ENCODE measurements at regions not wholly inside any gene's neighbourhood (a gene's known extent, or its start where the extent isn't known, plus 50 kb on each side); places are given as distances from the start of the nearest gene placed in this dataset.

DNA sequence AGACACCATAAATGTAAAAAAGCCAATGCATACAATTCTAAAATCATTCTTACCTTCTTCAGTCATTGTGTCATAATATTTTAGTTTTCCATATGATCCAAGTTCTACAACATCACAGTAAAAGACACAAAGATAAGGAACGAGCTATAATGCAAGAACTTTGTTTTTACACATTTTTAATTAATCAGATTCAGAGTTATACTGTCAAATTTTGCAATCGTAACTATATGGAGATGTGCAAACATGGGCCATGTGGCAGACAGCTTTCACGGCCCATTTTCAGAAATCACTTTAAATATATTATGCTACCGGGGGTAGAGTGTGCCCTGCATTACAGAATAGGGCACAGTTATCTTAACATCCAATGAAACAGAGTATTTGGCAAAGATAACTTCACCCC, 188.4 kb downstream of the ACER2 start:
- CTCF ChIA-PET (ENCODE audit: unreplicated experiment): no interaction called here
- TF ChIP-seq CTCF (conservative IDR thresholded peaks at IDR 0.05; ENCODE audit: low read length) (no peak), EZH2phosphoT487 (IDR thresholded peaks at IDR 0.05; ENCODE audit: borderline replicate concordance, low read depth, low read length) (no peak)
- intact Hi-C loops (cut with micrococcal nuclease; ENCODE audit: unreplicated experiment): no loop called here
- Histone ChIP-seq H3K4me3 (ENCODE audit: low read depth, low read length, poor library complexity, severe bottlenecking) (no peak overlapping the region), H2AFZ (ENCODE audit: low read length) (no peak overlapping the region), H3K9me2 (ENCODE audit: insufficient read depth, low read length) (no peaks in the 10 kb centered on the region), H3K27ac (ENCODE audit: low read depth, low read length, poor library complexity, severe bottlenecking) (no peak overlapping the region), H3K36me3 (ENCODE audit: insufficient read depth, low read length) (no peaks in the 10 kb centered on the region), H4K20me1 (ENCODE audit: insufficient read depth, low read length) (no peaks in the 10 kb centered on the region), H3K9me3 (ENCODE audit: low read length) (no peaks in the 10 kb centered on the region), H3K79me2 (ENCODE audit: insufficient read depth, low read depth, low read length) (no peaks in the 10 kb centered on the region), H3K4me1 (ENCODE audit: insufficient read depth, low read length, poor library complexity, severe bottlenecking) (no peaks in the 10 kb centered on the region), H3K4me2 (ENCODE audit: low read length) (no peak overlapping the region)
- no peak for DNase-seq (ENCODE audit: low spot score)
- POLR2A ChIA-PET: interaction anchor here (1.1 kb wide), 1 partner anchor 11 kb away, joined by 3 read pairs; no protein-coding TSS in a partner anchor
- no TSS peak for BruUV-seq (replicated peaks)

DNA sequence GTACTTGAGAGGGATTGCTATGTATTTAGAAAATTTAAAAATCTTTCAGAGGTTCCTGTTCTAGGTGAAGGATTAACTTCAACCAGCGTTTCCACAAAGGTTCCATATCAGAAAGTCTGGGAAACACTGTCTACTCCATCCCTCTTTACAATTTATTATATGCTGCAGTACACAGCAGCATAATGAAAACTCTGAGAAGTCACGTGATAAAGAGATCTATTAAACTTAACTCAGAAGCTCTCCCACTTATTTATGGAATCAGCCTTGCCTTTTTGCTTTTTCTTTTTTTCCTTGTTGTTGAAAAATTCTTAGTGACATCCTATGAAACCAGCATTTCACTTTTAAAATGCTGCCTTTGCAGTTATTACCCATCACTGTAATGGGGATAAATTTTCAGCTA, 186.2 kb downstream of the ACER2 start:
- Histone ChIP-seq H3K27ac (ENCODE audit: low read depth, low read length, poor library complexity, severe bottlenecking) (no peak overlapping the region), H3K4me3 (ENCODE audit: low read depth, low read length, poor library complexity, severe bottlenecking) (no peak overlapping the region), H4K20me1 (ENCODE audit: insufficient read depth, low read length) (no peaks in the 10 kb centered on the region), H3K79me2 (ENCODE audit: insufficient read depth, low read depth, low read length) (no peaks in the 10 kb centered on the region), H3K36me3 (ENCODE audit: insufficient read depth, low read length) (no peaks in the 10 kb centered on the region), H3K9me3 (ENCODE audit: low read length) (no peaks in the 10 kb centered on the region), H3K4me2 (ENCODE audit: low read length) (no peak overlapping the region), H3K4me1 (ENCODE audit: insufficient read depth, low read length, poor library complexity, severe bottlenecking) (no peaks in the 10 kb centered on the region), H3K9me2 (ENCODE audit: insufficient read depth, low read length) (no peaks in the 10 kb centered on the region), H2AFZ (ENCODE audit: low read length) (no peak overlapping the region)
- ChIA-PET CTCF (ENCODE audit: unreplicated experiment) (no interaction called here), POLR2A (no interaction called here)
- TF ChIP-seq CTCF (conservative IDR thresholded peaks at IDR 0.05; ENCODE audit: low read length): no peak
- TF ChIP-seq EZH2phosphoT487 (IDR thresholded peaks at IDR 0.05; ENCODE audit: borderline replicate concordance, low read depth, low read length): no peak
- no peak for DNase-seq (ENCODE audit: low spot score)
- intact Hi-C loops (cut with micrococcal nuclease; ENCODE audit: unreplicated experiment): no loop called here
- no TSS peak for BruUV-seq (replicated peaks)

DNA sequence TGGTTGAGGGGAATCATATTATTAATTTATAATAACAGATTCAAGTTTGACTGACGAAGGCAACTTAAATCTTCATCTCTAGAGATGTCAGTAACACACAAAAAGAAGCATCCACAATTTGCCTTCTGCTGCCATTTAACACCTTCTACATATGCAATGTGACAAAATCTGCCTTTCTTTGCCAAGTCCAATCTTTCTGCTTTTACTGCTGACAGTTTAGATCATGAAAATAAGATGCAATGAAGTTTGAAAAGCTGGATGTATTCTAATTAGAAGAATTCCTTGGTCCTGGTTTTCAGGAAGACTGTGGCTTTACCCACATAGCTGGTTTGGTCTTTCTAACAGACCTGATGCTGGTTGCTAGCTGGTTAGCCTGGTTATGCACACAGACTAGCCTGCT, 178.9 kb downstream of the ACER2 start:
- no peaks in the 10 kb centered on the region for H3K79me2 ChIP-seq (ENCODE audit: insufficient read depth, low read depth, low read length)
- DNase-seq (ENCODE audit: low spot score): no peak
- H4K20me1 ChIP-seq (ENCODE audit: insufficient read depth, low read length): no peaks in the 10 kb centered on the region
- no peaks in the 10 kb centered on the region for H3K9me3 ChIP-seq (ENCODE audit: low read length)
- H2AFZ ChIP-seq (ENCODE audit: low read length): no peak overlapping the region
- no peaks in the 10 kb centered on the region for H3K4me1 ChIP-seq (ENCODE audit: insufficient read depth, low read length, poor library complexity, severe bottlenecking)
- H3K9me2 ChIP-seq (ENCODE audit: insufficient read depth, low read length): no peaks in the 10 kb centered on the region
- H3K4me3 ChIP-seq (ENCODE audit: low read depth, low read length, poor library complexity, severe bottlenecking): no peak overlapping the region
- intact Hi-C loops (cut with micrococcal nuclease; ENCODE audit: unreplicated experiment): no loop called here
- no TSS peak for BruUV-seq (replicated peaks)
- H3K4me2 ChIP-seq (ENCODE audit: low read length): no peak overlapping the region
- POLR2A ChIA-PET: interaction anchor here (0.7 kb wide), 1 partner anchor 494 kb away, joined by 3 read pairs; no protein-coding TSS in a partner anchor
- no peak overlapping the region for H3K27ac ChIP-seq (ENCODE audit: low read depth, low read length, poor library complexity, severe bottlenecking)
- TF ChIP-seq EZH2phosphoT487 (IDR thresholded peaks at IDR 0.05; ENCODE audit: borderline replicate concordance, low read depth, low read length) (no peak), CTCF (conservative IDR thresholded peaks at IDR 0.05; ENCODE audit: low read length) (no peak)
- H3K36me3 ChIP-seq (ENCODE audit: insufficient read depth, low read length): no peaks in the 10 kb centered on the region
- CTCF ChIA-PET (ENCODE audit: unreplicated experiment): no interaction called here

All from OCI-LY7 (cell line).